GM06990 (cell line): ENCODE measurements at regions not wholly inside any gene's neighbourhood (a gene's known extent, or its start where the extent isn't known, plus 50 kb on each side); places are given as distances from the start of the nearest gene placed in this dataset.

Experiments
- DNase-seq: peaks from one replicate; pipeline ENCODE4 v3.0.0-alpha.2; 2011; ENCODE audit not compliant: insufficient read length; ENCODE audit errors: extremely low read depth
- H3K27me3 ChIP-seq: replicated peaks from 2 replicates; pipeline ENCODE4 v1.6.0; 2011; ENCODE audit warnings: low read length; ENCODE audit not compliant: control insufficient read depth, insufficient read depth
- H3K36me3 ChIP-seq: 2 replicates; pipeline ENCODE4 v1.5.1; 2011; ENCODE audit warnings: low read length; ENCODE audit not compliant: control insufficient read depth, insufficient read depth
- H3K4me3 ChIP-seq: replicated peaks from 2 replicates; pipeline ENCODE4 v1.5.1; 2011; ENCODE audit warnings: low read depth, mild to moderate bottlenecking, control low read depth, low read length
- TF ChIP-seq, protein P1 (sequence below): IDR thresholded peaks from 2 replicates; pipeline ENCODE4 v1.5.1; 2011; ENCODE audit warnings: low read length, control low read depth, mild to moderate bottlenecking, inconsistent platforms; ENCODE audit not compliant: insufficient read depth, poor library complexity, severe bottlenecking

DNA sequence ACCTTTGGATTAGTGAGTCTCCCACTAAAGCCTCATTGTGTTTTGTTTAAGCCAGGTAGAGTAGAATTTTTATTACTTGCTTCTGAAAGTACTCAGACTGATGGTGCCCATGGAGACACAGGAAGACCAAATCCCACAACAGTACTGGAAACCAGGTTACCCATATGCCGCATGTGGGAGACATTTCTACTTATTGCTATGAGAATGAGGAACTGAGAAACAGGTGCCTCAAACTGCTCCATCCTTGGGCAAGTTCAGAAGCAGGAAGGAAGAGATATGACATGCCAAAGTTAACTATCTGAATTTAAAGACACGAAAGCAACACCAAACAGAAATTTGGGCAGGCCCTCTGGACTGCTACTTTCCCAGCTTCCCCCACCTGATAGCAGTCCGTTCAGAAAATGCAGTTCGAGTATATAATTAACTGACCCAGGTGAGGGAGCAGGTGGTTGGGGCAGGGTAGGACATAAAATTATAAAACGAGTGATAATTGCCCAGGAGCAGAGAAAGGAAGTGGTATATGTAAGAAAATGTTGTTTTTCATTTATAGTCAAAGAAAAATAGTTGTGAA is 382.3 kb upstream of the MTPN start:
- DNase-seq, result peak; percentile 71
- TF ChIP-seq, protein P1, sequence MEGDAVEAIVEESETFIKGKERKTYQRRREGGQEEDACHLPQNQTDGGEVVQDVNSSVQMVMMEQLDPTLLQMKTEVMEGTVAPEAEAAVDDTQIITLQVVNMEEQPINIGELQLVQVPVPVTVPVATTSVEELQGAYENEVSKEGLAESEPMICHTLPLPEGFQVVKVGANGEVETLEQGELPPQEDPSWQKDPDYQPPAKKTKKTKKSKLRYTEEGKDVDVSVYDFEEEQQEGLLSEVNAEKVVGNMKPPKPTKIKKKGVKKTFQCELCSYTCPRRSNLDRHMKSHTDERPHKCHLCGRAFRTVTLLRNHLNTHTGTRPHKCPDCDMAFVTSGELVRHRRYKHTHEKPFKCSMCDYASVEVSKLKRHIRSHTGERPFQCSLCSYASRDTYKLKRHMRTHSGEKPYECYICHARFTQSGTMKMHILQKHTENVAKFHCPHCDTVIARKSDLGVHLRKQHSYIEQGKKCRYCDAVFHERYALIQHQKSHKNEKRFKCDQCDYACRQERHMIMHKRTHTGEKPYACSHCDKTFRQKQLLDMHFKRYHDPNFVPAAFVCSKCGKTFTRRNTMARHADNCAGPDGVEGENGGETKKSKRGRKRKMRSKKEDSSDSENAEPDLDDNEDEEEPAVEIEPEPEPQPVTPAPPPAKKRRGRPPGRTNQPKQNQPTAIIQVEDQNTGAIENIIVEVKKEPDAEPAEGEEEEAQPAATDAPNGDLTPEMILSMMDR, result no peak
- H3K36me3 ChIP-seq, result no peaks in the 10 kb centered on the region
- no peak overlapping the region for H3K4me3 ChIP-seq
- no peaks in the 10 kb centered on the region for H3K27me3 ChIP-seq

DNA sequence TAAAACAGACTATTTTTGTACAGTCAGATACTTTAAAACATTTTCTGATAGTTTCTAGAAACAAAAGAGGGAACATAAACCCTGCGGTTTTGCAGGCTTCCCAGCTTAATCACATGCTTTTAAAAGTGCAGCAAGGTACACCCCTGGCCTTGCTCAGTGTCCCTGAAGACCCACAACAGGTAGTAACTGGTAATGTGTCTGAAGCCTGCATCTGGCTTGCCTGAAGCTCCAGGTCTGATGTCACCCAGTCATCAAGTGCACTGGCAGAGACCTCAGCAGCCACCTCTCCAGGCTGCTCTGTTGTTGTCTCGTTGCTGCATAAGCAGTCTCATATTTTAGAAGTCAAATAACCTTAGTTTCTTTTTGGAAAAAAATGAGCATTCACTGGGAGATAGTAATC is 376.1 kb upstream of the MTPN start:
- Histone ChIP-seq H3K4me3 (no peak overlapping the region), H3K36me3 (no peaks in the 10 kb centered on the region), H3K27me3 (no peaks in the 10 kb centered on the region)
- TF ChIP-seq, protein P1, result no peak
- peak; percentile 10 for DNase-seq

DNA sequence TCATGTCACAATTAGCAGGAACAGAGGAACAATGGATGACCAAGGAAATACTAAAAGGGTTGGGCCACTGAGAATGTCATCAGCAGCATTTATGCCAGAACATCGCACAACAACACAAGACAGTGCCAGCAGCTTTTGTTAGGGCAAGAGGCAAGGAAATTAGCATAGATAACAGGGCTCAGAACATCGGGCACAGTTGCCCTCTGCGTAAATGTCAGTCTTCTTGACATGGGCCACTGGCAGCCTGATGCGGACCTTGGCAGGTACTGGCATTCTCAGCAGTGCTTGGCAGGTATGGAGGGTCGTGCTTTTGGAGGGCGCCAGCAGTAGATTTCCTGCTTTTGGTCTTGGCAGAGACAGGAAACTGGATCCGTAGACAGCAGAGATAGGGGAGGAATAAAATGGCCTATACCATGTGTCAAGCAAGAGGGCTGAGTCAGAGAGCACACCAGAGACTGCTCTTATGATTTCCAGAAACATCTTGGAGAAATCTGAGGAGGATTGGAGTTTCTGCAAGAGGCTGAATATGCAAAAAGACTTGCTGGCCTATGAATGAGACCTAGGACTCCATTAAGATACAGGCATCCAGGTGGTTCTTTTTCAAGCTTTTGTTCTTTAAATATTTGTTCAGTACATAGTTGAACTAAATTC is 371.5 kb upstream of the MTPN start:
- no peak for DNase-seq
- no peaks in the 10 kb centered on the region for H3K27me3 ChIP-seq
- TF ChIP-seq, protein P1, result no peak
- no peaks in the 10 kb centered on the region for H3K36me3 ChIP-seq
- no peak overlapping the region for H3K4me3 ChIP-seq

DNA sequence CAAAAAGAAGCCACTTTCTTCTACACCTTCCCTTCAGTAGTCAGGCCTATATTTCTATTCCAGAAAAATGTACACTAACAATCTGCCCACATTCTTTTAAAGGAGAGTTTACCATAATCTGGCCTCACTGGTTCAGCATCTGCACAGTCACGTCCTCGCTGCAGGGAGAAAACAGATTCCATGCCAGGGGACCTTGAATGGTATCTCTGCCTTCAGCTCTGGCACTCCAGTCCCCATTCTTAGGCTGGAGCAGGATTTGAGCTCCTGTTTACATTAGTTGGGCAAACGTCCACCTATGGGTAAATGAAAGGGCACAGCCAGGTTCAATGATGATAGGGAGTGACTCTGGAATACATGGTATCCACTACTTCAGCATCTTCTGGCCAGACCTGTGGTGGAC is 371.0 kb upstream of the MTPN start:
- no peak for DNase-seq
- Histone ChIP-seq H3K4me3 (no peak overlapping the region), H3K27me3 (no peaks in the 10 kb centered on the region), H3K36me3 (no peaks in the 10 kb centered on the region)
- TF ChIP-seq, protein P1, result no peak

DNA sequence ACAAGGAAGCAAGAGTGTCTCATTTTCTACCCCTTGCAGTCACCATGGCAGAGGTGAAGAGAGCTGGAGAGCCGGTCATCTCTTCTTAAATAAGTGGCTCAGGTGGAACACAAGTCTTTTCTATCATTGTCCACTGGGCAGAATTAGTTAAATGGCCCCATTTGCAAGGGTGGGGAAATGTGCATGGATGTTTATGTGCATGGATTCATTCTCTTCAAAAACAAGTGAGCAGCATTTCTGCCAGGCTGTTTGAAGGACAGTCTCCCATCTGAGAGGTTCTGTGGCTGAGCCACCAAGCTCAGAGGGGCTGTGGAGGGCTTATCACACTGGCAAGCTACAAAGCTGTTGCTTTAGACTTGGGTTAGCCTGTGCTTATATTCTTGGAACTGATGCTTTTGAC is 370.3 kb upstream of the MTPN start:
- Histone ChIP-seq H3K36me3 (no peaks in the 10 kb centered on the region), H3K27me3 (no peaks in the 10 kb centered on the region), H3K4me3 (no peak overlapping the region)
- TF ChIP-seq, protein P1, result no peak
- DNase-seq, result no peak

DNA sequence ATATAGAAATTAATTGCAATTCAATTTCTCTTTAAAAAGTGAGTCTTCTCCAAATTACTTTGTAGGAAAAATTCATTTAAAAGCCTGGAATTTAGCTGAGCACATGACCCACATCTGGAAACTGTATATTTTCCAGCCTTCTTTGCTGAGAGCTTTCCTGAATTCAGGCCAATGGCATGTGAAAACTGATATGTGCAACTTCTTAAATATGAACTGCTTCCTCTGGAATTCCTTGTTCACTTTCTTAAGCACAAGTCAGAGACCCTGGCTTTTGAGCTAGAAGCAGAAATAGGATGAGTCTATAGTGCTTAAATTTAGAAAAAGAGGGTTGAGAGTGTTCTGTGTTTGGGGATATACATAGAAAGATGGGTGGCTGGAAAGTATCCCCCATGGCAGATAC is 365.1 kb upstream of the MTPN start:
- H3K4me3 ChIP-seq, result no peak overlapping the region
- DNase-seq, result no peak
- no peaks in the 10 kb centered on the region for H3K27me3 ChIP-seq
- TF ChIP-seq, protein P1, result no peak
- H3K36me3 ChIP-seq, result no peaks in the 10 kb centered on the region
